ENCODE measurements at regions not wholly inside any gene's neighbourhood (a gene's known extent, or its start where the extent isn't known, plus 50 kb on each side); places are given as distances from the start of the nearest gene placed in this dataset.

GRCh38 chr2:195406886-195407603 is 250.0 kb upstream of the SLC39A10 start:
- DNase-seq: no peak

GRCh38 chr2:195404651-195405050 is 252.4 kb upstream of the SLC39A10 start:
- DNase-seq: no peak

- DNase-seq: no peak
Observed at GRCh38 chr2:195396479-195396878, 260.5 kb upstream of the SLC39A10 start.

GRCh38 chr2:195395362-195395761 is 261.7 kb upstream of the SLC39A10 start:
- DNase-seq: no peak

- no peak for DNase-seq
Observed at GRCh38 chr2:195392446-195393336, 264.3 kb upstream of the SLC39A10 start.

- DNase-seq: no peak
Observed at GRCh38 chr2:195390686-195391321, 266.2 kb upstream of the SLC39A10 start.

GRCh38 chr2:195388028-195388427 is 269.0 kb upstream of the SLC39A10 start:
- DNase-seq: no peak

- no peak for DNase-seq
Observed at GRCh38 chr2:195382186-195382585, 274.8 kb upstream of the SLC39A10 start.

GRCh38 chr2:195370167-195370943 is 286.7 kb upstream of the SLC39A10 start:
- DNase-seq: no peak

GRCh38 chr2:195369218-195369587 is 287.8 kb upstream of the SLC39A10 start:
- DNase-seq: no peak

- no peak for DNase-seq
Observed at GRCh38 chr2:195368249-195369217, 288.5 kb upstream of the SLC39A10 start.

- no peak for DNase-seq
Observed at GRCh38 chr2:195367809-195368208, 289.2 kb upstream of the SLC39A10 start.

- DNase-seq: peak in 1 of 2 donors; percentile 4
Observed at GRCh38 chr2:195364015-195364965, 292.7 kb upstream of the SLC39A10 start.

- no peak for DNase-seq
Observed at GRCh38 chr2:195363496-195363895, 293.5 kb upstream of the SLC39A10 start.

GRCh38 chr2:195360242-195360641 is 296.8 kb upstream of the SLC39A10 start:
- no peak for DNase-seq

- no peak for DNase-seq
Observed at GRCh38 chr2:195359043-195359735, 297.8 kb upstream of the SLC39A10 start.

GRCh38 chr2:195356920-195357440 is 300.0 kb upstream of the SLC39A10 start:
- no peak for DNase-seq

GRCh38 chr2:195356026-195356425 is 301.0 kb upstream of the SLC39A10 start:
- no peak for DNase-seq

GRCh38 chr2:195352581-195352980 is 304.4 kb upstream of the SLC39A10 start:
- peak; percentile 1 to 34 for DNase-seq

All from inflammatory macrophage (primary cell).